Hindlimb muscle (tissue), 1 donor: ENCODE measurements at regions not wholly inside any gene's neighbourhood (a gene's known extent, or its start where the extent isn't known, plus 50 kb on each side); places are given as distances from the start of the nearest gene placed in this dataset.
A peak's percentile ranks its signal among the peaks of the same experiment; 100 is the strongest.
"Not testable (repeated sequence)": the region's sequence is repeated elsewhere in the genome, so short reads cannot be mapped to it uniquely, and the experiment has no call there.

Experiments used
- DNase-seq: peaks from one replicate; pipeline ENCODE4 v3.0.0-alpha.2; 2013

DNA sequence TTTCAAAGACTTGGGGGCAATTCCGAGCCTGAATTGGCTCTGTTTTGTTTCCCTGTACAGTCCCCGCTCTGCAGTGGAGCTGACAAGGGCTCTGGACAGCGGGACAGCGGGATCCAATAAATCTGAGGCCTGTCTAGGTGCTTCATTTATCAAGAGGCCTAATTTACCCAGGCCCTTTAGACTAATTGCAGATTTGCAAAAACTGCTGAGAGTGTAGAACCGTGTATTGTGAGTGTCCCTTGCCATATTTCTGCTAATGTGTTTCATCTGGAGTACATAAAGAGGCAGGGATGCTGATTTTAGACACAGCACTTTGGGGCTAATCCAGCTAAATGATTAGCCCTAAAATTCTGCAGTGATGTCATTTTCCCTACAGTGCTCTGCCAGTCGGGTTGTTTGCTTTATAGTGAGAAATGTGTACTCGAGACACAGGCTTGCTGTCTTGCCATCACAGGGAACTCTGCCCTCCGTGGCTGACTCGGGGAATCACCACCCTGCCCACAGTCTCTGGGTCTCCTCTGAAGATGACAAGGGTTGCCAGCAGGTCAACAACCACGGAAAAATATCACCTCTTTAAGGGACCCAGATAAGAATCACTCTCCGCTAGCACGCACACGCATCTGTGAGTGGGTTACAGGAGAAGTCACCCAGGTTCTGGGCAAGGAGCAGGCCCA is 592.0 kb downstream of the BNC2 start:
- DNase-seq: peak; percentile 19

DNA sequence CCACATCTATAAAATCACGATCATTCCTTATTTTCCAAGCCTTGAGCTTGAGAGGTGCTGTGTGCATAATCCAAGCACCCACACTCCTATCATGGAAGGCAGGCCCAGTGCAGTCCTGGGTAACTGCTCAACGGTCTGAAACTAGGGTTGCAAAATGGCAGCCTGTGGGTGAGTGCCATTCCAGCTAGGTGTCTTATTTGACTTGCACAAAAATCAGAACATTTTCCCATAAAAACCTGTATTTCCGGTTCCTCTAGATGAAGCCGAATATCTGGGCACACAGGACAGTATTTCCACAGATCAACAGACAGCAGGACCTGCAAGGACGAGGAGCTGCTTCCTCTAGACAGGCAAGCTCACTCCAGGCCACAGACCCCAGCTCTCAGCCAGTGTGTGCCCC is 588.8 kb downstream of the BNC2 start:
- DNase-seq: no peak

DNA sequence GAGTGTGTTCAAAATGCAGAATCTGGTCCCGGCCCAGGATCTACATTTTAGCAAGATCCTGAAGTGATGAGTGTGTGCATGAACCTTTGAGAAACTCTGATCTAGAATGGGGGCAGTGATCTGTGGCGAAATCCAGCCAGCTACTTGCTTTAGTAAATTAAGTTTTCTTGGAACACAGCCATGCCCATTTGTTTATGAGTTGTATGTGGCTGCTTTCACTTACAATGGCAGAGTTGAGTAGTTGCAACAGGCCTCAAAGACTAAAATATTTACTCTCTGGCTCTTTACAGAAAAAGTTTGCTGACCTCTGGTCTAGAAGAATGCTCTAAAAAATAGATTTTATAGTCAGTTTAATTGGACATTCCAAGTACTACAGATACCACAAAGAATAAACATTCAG is 588.3 kb downstream of the BNC2 start:
- no peak for DNase-seq

DNA sequence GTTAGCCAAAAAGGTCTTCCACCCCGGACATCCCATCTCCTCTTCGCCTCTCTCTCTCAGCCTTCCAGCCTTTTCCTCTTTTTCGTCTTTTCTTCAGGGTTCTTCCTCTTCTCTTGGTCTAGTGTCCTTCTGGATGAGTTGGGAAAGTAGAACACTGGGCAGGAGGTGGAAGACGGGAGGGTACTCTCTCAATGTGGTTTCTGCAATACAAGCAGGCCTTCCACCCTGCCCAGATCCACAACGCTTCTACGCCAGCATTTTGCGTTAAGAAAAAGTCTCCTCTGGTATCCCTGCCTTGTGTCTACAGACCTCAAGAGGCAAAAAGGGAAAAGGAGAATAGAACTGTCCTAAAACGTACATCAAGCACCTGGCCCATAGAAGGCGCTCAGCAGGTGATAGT is 587.8 kb downstream of the BNC2 start:
- DNase-seq: no peak

DNA sequence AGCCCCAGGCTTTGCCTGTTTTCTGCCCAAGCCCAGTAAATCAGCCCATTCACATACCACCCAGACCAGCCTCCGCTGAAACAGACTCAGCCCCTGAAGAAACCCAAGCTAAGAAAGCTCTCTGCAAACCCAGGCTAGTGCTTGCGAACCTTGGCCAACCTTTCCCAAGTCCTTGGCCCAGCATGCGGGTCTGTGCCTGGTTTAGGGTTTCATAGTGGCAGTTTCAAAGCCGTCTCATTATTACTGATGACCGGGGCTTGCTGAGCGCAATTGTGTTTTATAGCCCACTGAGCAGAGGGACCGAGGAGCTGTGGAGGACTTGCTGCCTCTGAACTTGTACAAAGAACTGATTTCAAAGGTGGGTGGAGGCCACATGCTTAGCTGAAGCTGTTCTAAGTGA is 584.3 kb downstream of the BNC2 start:
- no peak for DNase-seq

DNA sequence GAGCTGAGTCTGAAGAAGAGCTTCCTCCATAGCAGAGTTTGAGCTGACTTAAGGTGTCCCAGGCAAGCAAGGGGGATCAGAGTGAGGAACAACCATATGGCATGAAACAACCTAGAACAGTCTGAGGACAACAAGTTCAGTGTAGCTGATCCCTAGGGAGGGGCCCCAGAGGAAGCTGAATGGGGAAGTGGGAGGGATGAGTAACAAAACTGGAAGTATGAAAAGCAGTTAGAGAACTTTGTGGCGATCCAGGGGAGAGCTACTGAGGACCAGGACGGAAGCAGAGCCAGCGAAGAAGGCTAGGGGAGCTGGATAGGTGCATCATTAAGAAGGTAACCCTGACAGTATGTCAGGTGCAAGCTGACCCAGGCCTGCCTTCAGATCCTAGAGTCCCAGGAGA is 580.8 kb downstream of the BNC2 start:
- DNase-seq: no peak

DNA sequence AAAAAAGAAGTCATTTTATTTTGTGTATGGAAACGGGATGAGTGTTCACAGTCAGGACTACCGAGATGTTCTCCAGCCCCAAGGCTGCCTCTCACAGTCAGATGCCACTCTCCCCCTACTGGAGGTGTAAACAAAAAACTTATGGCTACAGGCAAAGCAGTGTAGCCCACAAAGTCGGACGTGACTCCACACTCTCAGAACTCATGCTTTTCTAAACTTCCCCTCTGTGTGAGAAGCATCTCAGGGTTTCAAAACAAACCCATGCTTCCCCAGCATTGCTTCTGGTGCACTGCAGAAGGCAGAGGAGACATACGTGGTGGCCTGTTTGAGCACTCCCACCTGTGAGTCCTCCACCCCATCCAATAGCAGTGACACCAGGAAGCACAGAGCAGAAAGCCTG is 580.3 kb downstream of the BNC2 start:
- no peak for DNase-seq

DNA sequence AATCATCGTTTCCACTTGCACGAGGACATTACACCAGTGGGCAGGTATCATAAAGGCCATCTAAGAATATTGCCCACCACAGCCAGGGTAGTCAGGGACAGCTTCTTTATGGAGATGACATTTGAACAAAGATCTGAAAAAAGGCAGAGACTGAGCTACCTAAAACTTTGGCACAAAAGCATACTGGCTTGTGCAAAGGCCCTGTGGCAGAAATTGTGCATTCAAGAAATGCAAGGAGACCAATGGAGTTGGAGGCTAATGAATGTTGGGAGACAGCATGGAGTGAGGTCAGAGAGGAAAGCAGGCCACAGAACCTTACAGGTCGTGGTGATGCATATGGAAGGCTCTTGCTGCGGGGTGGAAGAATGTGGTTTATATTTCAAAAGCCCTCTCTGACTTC is 578.5 kb downstream of the BNC2 start:
- no peak for DNase-seq

DNA sequence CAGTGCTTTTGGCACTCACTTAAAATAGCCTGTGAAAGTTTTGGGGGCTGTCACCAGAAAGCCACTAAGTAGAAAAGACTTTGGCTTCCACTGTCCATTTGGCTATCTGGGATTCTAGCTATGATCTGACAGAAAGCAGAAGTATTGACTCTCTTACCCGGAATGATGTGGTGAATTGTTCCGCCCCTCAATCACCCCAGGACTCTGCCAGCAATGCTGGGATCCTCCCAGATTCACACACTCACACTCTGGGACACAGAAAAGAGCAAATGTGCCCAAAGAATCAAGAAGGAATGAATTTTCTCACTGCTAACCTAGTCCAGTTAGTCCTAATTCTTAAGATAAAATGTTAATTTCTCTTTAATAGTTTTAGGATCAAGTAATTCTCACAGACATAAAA is 576.9 kb downstream of the BNC2 start:
- no peak for DNase-seq

DNA sequence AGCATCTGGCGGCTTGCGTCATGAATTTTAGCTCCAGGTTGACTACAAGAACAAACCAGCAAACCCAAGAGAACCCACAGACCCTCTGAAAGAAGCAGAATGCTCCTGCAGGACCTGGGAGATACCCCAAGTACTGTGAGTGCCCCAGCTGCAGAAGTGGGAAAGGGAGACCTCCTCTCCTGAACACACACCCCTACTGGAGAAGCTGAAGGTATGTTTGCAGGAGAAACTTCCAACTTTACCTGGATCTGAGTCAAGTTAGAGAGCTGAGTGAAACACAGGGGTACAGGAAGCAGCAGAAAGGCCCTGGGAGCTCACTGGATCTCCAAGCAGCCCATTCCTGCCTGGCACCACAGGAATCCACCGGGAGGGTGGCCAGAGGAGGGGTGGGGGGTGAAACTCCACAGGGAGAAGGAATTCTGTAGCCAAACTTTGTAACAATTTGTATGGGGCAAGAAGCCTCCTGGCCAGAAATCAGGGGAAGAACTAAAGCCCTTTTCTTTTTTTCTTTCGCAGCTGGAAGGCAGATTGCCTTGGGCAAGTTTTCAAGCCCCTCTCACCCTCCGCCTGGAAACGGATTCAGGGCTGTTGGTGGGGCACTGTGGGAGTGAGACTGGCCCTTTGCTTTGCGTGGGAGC is 576.2 kb downstream of the BNC2 start:
- DNase-seq: no peak

DNA sequence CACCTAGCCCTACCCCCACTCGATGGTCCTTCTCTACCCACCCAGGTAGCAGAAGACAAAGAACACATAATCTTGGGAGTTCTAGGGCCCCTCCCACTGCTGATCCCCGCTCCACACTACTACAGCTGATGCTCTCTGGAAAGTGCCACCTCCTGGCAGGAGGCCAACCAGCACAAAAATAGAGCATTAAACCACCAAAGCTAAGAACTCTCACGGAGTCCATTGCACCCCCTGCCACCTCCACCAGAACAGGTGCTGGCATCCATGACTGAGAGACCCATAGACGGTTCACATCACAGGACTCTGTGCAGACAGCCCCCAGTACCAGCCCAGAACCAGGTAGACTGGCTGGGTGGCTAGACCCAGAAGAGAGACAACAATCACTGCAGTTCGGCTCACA is 575.5 kb downstream of the BNC2 start:
- DNase-seq: not testable (repeated sequence)

DNA sequence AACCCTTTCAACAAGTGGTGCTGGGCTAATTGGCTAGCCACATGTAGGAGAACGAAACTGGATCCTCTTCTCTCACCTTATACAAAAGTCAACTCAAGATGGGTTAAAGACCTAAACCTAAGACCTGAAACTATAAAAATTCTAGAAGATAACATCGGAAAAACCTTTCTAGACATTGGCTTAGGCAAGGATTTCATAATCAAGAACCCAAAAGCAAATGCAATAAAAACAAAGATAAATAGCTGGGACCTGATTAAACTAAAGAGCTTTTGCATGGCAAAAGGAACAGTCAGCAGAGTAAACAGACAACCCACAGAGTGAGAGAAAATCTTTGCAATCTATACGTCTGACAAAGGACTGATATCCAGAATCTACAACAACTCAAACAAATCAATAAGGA is 571.1 kb downstream of the BNC2 start:
- not testable (repeated sequence) for DNase-seq

DNA sequence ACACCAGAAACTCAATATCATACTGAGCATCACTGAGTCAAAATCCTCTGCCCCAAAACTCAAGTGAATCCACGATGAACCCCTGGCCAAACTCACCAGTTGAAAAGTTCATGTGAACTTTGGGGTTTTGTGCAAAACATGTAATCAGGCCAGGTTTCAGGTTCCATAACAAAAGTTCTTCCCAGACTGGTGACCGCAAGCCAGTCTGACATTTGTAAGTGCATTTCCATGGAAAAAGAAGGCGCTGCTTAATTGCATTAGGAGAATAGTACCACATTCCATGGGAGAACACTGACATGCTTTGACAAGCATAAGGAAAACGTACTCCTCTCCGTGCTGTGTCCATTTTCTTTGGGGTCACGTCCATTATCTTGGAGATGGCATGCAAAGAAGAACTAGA is 567.0 kb downstream of the BNC2 start:
- no peak for DNase-seq

DNA sequence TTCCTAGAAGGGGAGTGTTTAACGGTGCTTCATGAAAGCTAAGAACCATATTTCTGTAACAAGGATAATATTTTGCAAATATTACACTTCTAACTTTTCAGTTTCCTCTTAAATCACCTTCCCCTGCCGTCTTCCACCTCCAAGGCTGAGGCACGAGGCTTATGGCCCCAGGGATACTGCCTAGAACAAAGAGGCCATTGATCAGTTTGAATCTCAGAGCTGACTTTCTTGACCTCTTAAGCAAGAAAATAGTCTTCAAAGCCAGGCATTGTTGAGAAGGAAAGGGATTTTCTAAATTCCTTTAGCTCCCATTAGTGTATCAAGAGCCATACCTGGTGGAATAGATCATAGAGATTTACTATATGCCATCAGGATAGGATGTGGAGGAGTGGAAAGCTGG is 566.2 kb downstream of the BNC2 start:
- DNase-seq: no peak

DNA sequence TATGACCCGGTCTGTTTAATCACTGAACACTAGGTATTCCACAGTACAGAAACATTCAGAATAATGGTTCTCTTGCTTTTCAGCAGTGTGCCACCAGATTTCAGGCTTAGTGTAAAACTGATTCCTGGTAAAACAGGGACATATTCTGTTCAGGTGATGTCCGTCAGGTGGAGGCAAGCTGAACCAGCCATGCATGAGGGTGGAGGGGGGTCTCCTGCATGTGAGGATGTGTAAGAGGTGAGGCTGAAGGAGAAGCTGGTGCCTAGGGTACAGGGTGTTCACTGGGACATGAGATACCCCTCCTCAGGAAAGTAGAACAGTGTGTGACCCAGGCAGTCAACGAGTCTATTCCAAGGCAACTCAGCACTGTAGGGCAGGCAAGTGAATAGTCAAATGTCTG is 563.9 kb downstream of the BNC2 start:
- DNase-seq: no peak

DNA sequence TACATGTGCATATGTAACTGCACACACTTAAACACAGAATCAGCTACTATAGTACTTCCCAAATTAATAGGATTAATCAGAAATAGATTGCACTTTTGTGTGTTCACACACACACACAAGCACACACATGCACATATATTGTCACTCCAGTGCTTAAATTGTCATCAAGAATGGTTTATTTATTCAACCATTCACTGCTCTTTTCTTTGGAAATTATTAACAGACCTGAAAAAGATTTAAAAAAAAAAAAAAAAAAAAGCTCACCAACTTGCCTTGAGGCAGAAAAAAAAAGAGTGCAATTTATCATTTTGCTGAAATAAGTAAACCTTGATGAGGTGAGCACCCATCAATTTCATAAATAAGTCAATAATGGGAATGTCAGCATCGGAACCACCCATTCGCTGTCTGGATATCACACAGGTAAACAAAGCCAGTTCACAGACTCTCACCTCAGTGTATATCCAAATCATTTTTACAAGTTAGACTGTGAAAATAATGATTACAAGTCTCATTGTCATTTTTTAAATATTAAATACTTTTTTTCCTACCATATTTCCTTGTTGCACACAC is 562.8 kb downstream of the BNC2 start:
- no peak for DNase-seq

DNA sequence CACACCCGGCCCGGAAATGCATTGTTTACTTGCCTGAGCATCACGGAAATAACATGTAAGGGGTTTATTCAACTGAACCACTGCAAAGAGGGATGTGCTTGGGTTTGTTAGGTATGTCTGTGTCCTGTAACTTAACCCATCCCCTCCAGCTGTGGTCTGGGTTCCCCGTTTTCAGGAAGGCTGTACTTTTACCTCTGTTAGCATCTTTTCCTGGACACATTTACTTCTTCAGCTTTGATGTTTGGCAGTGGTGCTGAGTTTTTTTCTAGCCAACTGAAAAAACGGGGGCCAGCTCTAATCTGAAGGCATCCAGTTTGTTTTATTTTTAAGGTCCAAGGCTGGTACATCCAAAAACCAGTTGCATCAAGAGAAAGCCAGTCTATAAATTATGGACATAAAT is 561.8 kb downstream of the BNC2 start:
- no peak for DNase-seq

DNA sequence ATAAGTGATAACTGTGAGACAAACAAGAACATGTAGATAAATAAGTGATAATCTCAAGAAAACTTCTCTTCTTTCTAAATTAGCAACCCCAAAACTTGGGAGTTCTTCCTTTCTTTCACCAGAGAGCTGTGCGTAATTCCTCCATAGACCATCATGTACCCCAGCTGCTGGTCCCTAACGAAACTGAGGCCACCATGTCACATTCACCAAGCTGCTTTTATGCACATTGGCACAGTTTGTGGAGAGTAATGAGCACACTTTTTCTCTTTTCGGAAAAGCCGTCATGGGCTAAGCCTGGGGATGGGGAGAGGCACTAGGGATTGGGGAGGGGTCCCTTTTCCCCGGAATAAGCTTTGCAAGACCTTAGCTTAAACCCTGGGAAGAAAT is 561.4 kb downstream of the BNC2 start:
- DNase-seq: no peak

DNA sequence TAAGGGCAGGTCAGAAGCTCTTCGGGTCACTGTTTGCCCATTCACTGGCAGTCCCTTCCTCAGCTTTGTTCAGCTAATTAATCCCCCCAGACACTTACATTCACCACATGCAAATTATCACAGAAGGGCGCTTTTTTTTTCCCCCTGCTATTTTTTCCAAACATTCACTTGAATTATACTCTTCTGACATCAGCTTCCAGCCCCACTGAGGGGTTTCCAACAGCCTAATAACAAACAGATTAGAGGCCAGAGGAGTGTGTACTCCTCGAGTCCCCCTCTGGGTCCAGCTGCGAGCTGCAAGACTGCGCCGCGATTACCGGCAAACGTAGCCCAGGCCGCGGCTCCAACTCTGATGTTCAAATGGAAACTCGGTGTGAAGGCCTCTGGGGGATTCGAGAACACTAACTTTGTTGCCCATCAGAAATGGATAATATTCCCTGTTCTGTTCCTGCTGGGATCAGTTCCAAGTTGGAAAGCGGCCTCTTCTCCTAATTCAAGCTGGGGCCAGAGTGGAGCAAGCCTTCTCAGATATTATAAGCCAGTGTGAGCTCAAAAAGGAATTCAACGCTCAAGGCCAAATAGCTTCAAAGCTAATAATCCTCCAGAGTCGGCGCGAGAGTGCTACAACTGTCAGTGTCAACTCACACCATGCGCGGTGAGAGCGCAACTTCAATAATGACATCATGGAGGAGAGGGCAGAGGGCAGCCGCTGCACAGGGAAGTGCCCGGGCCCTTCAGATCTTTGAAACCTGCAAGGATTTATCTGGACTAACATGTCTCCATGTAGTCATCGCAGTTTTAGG is 560.8 kb downstream of the BNC2 start:
- peak; percentile 83 for DNase-seq

DNA sequence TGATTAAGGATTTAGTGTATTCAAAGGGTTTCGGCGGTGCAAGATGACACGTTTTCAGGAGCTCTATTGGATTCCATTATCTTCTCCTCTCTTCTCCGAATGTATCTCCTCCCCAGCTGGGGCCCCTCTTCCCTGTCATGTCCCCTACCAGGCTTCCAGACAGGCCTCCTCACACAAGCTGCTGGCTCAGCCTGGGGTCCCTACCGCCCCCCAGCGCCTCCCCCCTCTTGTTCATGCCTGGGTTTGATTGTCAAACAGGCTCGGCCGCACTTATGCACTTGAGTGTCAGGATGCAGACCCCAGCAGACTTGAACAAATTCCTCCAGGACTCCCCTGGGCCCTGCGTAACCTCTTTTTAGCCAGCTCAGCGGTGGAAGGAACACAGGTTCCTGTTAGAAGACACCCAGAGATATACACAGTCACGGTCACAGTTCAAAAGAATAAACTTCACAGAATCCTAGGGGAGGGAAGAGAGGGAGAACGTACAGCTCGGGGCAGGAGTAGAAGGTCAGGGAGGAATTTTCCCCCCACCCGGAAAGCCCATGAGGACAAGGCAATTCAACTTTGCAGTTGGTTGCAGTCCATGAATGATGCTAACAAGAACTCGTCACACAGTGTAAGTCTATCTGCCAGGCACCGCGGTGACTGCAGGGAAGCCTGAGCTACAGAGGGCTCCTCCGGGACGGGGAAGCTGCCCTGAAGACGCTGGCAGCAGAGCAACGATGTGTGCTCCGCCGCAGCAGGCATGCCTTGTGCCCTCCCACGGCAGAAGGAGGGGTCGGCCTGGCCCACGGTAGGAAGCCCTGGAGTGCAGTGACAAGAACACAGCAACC is 560.0 kb downstream of the BNC2 start:
- peak; percentile 56 for DNase-seq

DNA sequence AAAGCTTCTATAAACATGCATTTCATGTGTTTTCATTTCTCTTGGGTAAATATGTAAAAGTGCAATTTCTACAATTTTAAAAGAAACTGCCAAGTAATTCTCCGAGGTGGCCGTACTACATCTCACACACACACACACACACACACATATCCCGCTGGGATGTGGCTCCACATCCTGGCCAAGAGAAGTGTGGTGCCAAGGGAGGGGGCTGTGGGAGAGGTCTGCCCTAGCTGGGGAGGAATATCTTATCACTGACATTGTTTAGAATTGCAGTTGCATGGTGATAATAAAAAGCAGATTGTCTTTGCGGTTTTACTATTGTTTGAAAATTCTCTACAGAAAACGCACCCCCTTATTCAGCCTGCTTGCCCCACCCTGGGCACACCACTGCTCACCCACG is 558.4 kb downstream of the BNC2 start:
- no peak for DNase-seq

DNA sequence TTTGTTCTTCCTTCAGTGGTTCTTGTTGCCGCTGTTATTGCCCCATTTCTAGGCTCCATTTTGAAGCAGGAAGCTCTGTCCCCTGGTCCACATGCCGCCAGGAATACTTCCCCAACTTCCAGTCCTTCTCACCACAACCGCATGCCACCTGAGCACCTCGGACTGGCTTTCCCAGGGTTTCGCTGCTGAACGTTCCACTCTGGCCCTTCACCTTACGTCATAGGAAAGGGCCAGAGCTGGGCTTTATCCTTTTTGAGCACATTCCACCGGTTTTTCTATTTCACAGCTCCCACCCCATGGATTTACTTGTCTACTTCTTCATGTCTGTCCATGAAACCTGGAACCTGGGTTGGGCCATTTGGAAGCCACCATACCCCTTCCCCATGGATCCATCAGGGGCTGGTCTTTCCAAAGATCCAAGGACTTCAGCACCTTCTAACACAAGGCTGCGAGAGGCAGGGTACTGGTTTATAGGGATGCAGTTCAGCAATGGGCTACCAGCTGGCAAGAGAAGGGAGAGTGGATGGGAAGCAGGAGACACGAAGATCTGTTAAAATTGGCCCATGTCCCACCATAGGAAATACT is 557.4 kb downstream of the BNC2 start:
- DNase-seq: no peak
